Erythroblast (primary cell): ENCODE measurements at regions not wholly inside any gene's neighbourhood (a gene's known extent, or its start where the extent isn't known, plus 50 kb on each side); places are given as distances from the start of the nearest gene placed in this dataset.

ENCODE experiments used
- GATA1 ChIP-seq: IDR thresholded peaks from 2 replicates; pipeline ENCODE4 v1.6.1; 2011; ENCODE audit warnings: low read depth, mild to moderate bottlenecking, control low read depth, low read length, moderate library complexity
- POLR2A ChIP-seq: IDR thresholded peaks from 2 replicates; pipeline ENCODE4 v1.6.1; 2011; ENCODE audit warnings: mild to moderate bottlenecking, low read length

- TF ChIP-seq POLR2A (no peak), GATA1 (no peak)
These were observed 294.4 kb downstream of the BAMBI start for GRCh38 chr10:28971764-28972163.
